Fibroblast of skin of left biceps (primary cell): ENCODE measurements at regions not wholly inside any gene's neighbourhood (a gene's known extent, or its start where the extent isn't known, plus 50 kb on each side); places are given as distances from the start of the nearest gene placed in this dataset.

Source experiments
- DNase-seq, 2 experiments: peaks; one replicate each; pipeline ENCODE4 v3.0.0-alpha.2; 2013; ENCODE audit warnings: low read depth in 2 of 2

- no peak for DNase-seq
Measured at GRCh38 chr18:33818145-33818544, 240.1 kb downstream of the ASXL3 start.

- DNase-seq = peak; percentile 74 to 77
Measured at GRCh38 chr18:33817096-33817495, 239.1 kb downstream of the ASXL3 start.

GRCh38 chr18:33814546-33814945 lies 236.5 kb downstream of the ASXL3 start:
- DNase-seq = no peak

- no peak for DNase-seq
Measured at GRCh38 chr18:33812186-33812585, 234.2 kb downstream of the ASXL3 start.

GRCh38 chr18:33805592-33805991 lies 227.6 kb downstream of the ASXL3 start:
- DNase-seq = no peak

GRCh38 chr18:33804258-33804657 lies 226.2 kb downstream of the ASXL3 start:
- peak; percentile 37 to 40 for DNase-seq

- DNase-seq = no peak
Measured at GRCh38 chr18:33803636-33804035, 225.6 kb downstream of the ASXL3 start.

- no peak for DNase-seq
Measured at GRCh38 chr18:33802955-33803354, 224.9 kb downstream of the ASXL3 start.
